Stimulated activated CD8-positive, alpha-beta memory T cell treated with anti-CD3 and anti-CD28 coated beads, Interleukin-4, amount 100 ng/mL, for 1 hour (primary cell): ENCODE measurements at regions not wholly inside any gene's neighbourhood (a gene's known extent, or its start where the extent isn't known, plus 50 kb on each side); places are given as distances from the start of the nearest gene placed in this dataset.
"Not testable (repeated sequence)": the region's sequence is repeated elsewhere in the genome, so short reads cannot be mapped to it uniquely, and the experiment has no call there.

Experiments
- DNase-seq, 2 donors: peaks; one replicate each; pipeline ENCODE4 v3.0.0-alpha.2; 2020; ENCODE audit warnings: low read depth in 2 of 2, low spot score in 1 of 2

DNA sequence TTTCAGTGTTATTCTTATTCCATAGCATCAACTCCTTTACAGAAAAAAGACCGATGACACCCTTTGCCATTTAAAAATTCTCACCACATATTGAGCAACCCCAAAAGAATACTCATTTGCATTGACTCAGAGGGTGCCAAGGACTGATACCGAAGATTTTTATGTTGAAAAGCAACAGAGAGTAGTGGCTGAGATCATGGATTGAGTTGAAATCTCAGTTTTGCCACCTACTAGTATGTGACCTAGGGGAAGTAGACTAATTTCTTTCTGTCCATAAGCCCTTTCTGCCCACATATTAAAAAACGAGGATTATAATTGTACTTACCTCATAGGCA is 313.9 kb upstream of the SATB1 start:
- no peak for DNase-seq

DNA sequence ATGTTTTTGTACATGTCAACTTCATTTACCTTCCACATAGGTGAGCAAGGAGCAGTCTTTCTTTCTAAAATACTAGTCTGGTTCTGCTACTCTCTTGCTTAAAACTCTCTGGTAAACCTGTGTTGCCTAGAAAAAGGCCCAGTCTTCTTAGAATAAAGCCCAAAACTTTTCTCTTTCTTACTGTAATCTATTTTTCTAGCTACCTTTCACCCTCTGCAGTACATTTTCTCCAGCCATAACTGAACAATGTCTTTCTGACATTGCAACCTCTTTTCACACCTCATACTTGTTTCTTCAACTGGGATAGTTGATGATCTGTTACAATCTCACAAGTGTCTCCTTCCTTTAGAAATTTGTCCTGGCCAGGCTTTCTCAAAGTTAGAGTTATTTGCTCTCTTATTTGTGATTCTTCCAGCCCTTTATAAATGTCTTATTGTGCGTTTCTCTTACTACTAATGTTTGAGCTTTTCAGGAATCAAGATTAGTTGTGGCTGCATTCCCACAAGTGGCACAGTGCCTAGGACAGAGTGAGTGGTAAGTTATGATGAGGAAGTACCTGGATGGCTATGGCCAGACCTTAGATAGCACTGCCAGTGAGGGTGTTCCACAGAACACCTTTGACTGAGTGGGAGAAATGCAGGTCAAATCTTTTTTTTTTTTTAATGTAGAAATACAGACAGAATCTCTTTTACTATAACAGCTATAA is 313.4 kb upstream of the SATB1 start:
- DNase-seq = no peak

DNA sequence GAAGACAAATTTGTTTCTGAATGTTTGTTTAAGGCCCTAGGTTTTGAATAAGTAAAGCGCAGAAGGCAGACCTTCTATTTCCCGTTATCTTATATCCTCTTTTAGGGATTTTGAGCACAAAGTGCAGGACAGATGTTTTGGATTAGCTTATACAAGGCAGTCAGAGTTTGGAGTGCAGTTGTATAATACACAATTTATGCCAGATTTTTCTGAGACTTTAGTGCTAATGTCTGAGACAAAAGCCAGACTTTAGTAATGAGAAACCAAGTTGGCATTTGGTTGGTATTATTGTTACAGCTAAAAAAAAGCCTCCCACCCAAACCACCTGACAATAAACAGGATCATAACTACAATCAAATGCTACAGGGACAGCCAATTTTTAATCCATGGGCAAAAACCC is 309.9 kb upstream of the SATB1 start:
- DNase-seq = no peak

DNA sequence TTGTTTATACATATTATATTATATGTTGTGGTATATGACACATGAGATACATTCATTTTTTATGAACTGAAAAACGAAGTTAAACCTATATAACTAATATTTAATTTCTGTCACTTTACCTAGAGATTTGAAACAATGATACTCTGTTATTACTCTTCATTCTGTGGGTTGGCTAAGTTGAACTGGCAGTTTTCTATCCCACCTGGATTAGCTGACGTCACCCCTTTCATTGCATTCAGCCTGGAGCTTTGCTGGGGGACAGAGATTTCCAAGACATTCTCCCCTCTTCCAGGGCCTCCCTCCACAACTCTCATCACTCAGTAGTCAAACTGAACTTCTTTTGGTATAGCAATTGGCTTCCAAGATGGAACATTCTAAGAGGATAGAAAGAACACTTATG is 309.2 kb upstream of the SATB1 start:
- DNase-seq = no peak

DNA sequence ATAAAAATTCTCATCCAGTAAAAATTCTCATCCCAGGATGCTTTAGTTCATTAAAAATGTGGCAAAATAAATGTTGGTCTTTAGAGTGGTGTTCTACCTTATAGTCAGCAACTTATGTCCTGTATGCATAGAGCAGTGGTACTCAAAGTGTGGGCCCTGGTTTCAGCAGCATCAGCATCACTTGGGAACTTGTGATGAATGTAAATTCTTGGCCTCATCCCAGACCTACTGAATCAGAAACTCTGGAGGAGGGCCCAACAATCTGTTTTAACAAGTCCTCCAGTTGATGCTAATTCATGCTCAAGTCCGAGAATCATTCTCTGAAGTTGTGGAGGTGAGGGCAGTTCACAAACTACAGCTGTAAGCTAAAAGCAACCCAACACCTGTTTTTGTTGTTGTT is 307.3 kb upstream of the SATB1 start:
- no peak for DNase-seq

DNA sequence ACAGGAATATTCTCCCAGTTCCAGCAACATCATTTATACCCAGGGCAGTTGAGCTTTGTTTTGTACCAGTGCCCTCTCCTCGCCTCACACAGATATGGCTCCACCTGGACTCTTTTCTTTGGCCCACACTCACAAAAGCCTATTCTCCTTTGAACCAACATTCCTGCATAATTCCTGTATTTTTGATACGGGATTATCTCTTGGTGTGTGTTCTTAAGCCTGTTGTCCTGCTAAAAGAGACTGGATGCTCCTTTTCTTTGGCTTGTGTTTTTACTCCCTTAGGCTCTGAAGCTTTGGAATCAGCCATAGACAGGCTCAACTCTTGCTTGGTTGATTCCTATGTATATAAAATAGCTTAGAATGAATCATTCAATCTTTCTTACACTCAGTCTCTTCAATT is 305.4 kb upstream of the SATB1 start:
- no peak for DNase-seq

DNA sequence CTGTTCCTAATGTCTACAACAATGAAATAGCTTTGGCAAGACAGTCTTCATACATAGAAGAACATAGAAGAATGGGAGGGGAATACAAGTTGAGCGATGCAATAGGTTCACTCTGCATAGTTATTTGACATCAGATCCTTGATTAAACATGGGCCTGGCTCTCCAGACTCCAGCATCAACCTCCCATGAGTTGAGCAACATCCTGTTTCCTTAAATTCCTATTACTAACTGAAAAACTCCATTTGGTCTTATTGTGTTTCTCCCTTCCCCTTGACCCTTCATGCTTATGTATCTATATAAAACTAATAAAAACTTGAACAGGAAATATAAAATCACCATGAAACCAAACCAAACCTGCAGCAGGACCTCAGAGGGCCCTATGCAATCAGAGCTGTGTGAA is 304.5 kb upstream of the SATB1 start:
- no peak for DNase-seq

DNA sequence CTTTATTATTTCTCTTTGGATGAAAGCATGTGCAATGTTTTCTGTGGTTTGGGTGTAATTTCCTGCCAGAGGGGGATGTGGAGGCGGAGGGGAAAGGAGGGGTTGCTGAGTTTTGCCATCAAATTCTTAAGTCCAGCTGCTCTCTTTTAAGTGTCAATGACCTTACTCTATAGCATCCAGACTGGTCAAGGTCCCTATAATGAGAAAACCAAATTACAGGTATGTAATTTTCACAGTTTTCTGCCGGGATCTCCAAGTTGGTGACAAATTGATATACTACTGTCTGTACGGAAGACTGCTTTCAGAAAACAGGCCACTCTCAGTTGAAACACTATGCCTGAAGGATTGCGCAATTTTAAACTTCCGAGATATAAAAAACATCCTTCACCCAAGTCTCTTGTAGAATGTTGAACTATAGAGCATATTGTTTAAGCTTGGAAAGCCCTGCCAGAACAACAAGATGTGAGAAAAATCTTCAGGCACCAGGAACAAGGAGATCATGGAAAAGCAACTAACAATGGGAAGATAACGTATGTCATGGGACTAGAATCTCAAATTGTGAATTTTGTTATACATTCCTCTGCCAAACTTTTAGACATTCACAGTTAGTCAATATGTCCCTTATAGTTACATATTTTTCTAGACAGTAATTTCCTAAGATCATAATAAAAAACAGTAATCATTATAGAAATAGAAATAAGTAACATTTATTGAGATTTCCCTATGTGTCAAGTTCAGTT is 300.7 kb upstream of the SATB1 start:
- no peak for DNase-seq

DNA sequence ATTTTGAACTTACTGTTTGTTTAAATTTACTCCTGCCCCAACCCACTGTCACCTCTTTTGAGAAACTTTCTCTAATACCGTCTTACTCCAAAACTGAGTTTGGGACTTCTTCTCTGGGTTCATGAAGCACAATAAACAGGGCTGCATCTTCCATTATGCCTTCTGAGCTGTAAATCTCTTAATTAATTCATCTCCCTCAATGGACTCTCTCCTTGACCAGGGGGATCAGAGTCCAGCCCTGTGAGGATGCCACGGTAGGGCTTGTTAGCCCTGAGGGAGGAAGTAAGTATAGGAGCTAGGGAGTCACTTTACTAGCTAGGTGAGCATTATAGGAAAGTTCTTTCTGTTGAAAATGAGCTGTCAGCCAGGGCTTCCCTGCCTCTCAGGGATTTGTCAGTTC is 299.3 kb upstream of the SATB1 start:
- no peak for DNase-seq

DNA sequence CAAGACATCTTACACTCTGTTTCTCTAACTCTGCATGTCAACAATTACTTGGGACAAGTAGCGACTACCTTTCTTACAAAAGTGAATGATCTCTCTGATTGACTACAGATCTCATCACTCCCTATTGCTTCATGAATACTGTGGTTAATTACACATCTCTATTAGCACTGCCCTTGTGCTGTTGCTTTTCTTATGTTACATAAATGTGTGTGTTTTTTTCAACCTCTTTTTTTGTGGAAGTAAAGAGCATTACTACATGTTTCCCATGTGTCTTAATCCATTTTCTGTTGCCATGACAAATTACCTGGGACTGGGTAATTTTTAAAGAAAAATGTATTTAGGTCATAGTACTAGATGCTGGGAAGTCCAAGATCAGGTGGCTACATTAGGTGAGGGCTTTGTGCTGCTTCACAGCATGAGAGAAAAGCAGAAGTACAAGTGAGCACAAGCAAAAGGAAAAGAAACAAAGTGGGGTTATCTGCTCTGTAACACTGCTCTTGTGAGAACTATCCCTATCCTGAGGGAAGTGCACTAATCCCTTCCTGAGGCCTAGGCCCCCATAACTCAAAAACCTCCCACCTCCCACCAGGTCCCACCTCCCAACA is 298.2 kb upstream of the SATB1 start:
- no peak for DNase-seq

DNA sequence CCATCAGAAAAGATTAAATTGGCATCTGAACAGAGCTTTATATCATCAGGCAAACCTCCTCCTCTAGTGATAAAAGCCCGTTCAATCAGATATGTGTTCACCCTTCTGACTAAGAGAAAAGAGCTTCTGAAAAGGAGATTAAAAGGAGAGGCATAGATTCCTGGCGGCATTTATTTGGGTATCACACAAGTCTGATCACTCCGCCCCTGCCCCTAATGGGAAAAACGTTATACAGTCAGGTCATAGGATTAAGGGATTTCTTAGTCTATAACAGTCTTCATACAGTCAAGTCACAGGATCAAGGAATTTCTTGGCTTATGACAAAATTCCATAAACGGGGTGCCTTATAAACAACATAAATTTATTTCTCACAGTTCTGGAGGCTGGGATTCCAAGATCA is 295.4 kb upstream of the SATB1 start:
- DNase-seq = no peak

DNA sequence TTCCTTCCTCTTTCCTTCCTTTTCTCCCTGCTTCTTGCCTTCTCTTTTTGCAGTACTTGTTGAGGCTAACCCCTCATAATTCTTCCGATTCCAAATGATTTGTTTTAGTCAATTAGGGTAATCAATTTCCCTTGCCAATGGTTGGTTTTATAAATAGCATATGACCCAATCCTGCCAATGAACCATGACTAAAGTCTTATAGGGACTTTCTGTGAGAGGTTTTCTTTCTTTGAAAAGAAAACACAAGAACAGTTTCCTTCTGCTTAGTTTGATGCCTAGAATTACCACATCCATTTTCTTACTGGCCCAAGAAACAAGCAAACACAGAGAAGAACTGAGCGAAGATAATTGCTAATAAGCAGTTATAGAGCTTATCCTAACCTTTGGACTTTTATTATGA is 292.5 kb upstream of the SATB1 start:
- no peak for DNase-seq

DNA sequence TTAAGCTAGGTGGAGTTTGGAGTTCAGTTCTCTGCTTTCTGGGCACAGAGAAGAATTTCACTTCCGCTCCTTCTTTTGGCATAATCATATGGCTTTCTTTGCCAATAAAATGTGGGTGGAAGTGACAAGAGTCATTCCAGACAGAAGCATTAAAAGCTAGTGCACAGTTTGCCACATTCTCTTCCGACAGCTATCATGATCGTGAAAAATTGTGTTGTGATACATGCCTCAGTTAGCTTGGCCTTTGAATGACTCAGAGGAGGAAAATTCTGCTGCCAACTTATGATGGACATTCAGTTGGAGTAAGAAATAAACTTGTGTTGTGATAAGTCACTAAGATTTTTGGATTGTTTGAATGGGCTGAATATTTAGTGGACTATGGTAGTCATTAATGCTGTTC is 291.7 kb upstream of the SATB1 start:
- DNase-seq = no peak

DNA sequence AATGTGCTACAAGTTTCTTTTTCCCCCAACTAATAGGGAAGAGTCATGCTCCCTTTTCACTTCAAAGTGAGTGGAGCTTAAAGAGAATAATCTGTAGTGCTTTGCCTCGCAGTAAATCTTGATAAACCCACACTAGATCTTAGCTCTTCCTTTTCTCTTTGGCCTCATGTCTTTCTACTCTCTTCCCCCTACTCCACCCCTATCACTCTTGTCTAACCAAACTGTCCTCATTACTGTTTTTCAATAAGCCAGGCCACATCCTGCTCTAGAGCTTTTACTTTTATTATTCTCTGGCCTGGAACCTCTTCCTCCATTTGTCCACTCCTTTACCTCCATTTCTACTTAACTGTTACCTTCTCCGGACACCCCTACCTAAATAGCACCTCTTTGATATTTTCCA is 291.0 kb upstream of the SATB1 start:
- no peak for DNase-seq

DNA sequence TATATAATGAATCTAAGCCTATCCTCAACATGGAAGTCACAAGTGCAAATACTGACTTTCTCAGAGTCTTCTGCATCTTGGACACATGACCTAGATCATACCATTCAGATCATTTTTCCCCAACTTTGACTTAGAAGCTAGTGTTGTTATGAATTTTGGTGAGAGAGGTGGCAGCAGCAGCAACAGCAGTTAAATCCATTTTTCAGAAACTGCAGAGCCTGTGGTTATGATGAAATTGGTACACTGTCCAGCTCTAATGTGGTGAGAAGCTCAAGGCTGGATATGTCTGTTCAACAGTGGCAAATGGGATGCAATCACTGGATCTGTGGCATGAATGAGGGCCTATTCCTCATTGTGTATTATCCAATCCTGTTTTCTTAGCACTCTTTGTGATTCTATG is 290.1 kb upstream of the SATB1 start:
- DNase-seq = no peak

DNA sequence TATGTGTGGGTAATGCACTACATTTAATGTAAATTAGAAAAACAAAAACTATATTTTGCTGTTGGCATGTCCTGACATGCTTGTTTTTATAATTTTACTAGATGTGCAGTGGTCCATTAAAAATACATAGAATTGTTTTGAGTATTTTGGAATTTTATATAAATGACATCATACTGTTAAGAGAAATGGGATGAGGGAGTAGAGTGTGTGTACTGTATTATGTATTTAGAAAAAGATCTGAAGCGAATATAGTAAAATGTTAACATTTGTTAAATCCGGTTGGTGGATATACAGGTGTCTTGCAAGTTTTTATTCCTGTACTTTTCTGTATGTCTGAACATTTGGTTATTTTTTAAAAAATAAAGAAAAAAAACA is 288.4 kb upstream of the SATB1 start:
- no peak for DNase-seq

DNA sequence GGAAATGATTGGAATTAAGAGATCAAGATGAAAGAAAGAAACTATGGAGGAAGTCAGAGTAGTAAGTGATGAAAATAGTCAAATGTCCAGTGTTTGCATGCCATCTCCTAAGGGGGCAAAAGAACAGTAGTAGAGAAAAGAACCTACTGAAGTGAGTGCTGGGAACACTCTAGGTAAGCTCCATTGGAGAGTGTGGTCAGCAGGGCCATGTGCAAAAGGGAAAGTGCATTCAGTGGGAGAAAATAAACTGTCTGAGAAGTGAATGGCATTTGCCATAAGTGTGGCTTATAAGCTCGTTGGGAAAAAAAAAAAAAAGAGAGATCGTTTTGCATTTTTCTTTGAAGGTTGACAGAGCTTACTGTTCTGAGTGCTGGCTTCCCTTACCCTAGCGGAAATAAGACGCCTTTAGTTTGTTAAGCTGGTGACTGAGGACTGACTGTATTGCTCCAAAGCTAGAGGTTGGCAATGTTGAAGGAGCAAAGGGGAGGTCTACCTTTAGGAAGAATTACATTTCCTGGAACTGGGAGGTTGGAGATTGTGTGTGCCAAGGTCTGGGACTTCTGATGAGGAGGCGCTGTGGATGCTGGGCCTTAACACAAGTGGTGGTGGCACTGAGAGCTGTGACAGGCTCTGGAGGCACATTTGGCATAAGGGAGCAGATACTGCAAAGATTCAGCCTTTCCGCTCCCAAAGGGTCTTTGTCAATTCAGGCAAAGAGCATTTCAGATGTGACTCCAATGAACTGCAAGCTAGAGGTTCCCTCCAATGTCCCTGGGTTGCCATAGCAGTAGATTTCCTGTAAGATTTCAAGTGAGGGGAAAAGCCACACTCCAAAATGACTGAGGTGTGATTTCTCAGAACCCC is 287.8 kb upstream of the SATB1 start:
- DNase-seq = no peak

DNA sequence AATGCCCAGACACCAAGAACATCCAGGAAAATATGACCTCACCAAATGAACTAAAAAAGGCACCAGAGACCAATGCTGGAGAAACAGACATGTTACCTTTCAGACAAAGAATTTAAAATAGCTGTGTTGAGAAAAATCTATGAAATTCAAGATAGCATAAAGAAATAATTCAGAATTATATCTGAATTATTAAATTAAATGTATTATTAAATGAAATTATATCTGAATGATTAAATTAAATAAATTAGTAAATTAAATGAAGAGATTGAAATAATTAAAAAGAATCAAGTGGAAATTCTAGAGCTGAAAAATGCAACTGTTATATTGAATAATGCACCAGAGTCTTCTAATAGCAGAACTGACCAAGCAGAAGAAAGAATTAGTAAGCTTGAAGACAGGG is 279.2 kb upstream of the SATB1 start:
- no peak for DNase-seq

DNA sequence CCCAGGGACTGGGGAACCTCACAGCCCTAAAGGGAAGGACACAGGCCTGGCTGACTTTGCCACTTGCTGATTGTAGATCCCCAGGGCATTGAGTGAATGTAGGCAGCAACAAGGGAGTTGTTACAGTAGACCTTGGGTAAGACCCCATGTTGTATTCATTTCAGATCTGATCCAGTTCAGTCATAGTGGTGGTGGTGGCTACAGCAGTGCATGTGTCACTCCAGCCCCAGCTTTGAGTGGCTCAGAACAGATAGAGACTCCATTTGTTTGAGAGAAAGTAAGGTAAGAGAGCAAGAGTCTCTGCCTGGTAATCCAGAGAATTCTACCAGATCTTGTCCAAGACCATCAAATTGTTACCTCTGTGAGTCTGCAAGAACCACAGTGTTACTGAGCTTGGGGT is 278.7 kb upstream of the SATB1 start:
- no peak for DNase-seq

DNA sequence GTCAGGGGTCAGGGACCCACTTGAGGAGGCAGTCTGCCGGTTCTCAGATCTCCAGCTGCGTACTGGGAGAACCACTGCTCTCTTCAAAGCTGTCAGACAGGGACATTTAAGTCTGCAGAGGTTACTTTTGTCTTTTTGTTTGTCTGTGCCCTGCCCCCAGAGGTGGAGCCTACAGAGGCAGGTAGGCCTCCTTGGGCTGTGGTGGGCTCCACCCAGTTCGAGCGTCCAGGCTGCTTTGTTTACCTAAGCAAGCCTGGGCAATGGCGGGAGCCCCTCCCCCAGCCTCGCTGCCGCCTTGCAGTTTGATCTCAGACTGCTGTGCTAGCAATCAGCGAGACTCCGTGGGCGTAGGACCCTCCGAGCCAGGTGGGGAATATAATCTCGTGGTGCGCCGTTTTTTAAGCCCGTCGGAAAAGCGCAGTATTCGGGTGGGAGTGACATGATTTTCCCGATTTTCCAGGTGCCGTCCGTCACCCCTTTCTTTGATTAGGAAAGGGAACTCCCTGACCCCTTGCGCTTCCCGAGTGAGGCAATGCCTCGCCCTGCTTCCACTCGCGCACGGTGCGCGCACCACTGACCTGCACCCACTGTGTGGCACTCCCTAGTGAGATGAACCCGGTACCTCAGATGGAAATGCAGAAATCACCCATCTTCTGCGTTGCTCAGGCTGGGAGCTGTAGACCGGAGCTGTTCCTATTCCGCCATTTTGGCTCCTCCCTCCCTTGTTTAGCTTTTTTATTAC is 268.6 kb upstream of the SATB1 start:
- not testable (repeated sequence) for DNase-seq

DNA sequence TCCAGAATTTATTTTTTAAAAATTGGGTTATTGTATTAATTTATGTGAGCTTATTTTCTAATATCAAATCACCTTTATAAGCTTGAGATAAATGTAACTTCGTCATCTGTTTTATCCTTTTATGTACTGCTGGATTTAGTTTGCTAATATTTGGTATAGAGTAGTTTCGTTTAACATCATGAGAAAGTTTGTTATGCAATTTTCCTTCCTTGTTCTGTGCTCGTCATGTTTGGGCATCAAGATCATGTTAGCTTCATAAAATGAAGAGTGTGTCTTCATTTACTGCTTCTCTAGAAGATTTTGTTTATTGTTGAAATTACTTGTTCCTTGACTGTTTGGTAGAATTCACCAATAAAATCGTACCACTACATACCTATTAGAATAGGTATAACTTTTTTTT is 262.1 kb upstream of the SATB1 start:
- DNase-seq = no peak
